Fibroblast of villous mesenchyme (primary cell): ENCODE measurements at regions not wholly inside any gene's neighbourhood (a gene's known extent, or its start where the extent isn't known, plus 50 kb on each side); places are given as distances from the start of the nearest gene placed in this dataset.

ENCODE experiments used
- DNase-seq: peaks from one replicate; pipeline ENCODE4 v3.0.0-alpha.2; 2010; ENCODE audit warnings: low read depth
- H3K4me3 ChIP-seq: 2 replicates; pipeline ENCODE4 v1.5.1; 2011; ENCODE audit warnings: low read depth, mild to moderate bottlenecking, low read length
- TF ChIP-seq, protein P1 (sequence below): IDR thresholded peaks from 2 replicates; pipeline ENCODE4 v1.5.1; 2012; ENCODE audit warnings: low read depth, mild to moderate bottlenecking, low read length; ENCODE audit not compliant: insufficient read depth

DNA sequence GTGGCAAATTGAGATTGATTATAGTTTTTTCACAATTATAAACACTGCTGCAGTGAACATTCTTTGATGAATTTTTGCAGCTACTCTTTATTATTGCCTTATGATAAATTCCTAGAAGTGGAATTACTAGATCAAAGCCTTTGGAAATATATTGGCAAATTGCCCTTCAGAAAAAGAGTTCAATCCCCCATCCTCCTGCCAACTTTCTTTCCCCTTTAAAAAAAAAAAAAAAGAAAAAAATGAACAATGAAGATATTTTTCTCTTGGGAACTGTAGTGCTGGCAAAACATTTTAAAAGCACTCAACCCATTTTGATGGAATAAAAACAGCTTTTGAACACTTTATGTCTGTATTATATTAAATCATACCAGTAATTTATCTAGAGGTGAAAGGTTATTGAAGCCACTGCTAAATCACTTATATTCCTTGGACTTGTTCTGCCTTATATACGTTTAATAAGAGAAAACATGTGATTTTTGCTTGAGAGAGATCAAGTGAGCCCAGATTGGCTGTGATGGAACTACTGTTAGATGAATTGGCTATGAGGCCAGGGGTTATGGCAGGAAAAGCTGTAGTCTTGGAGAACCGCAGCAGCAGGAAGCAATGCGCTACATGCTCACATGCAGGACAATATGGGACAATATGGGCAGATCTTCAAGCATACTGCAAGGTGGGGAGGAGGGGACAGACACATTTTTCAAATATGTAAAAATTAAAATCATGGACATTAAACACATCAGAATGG, 212.8 kb upstream of the C2CD4B start:
- TF ChIP-seq, protein P1, sequence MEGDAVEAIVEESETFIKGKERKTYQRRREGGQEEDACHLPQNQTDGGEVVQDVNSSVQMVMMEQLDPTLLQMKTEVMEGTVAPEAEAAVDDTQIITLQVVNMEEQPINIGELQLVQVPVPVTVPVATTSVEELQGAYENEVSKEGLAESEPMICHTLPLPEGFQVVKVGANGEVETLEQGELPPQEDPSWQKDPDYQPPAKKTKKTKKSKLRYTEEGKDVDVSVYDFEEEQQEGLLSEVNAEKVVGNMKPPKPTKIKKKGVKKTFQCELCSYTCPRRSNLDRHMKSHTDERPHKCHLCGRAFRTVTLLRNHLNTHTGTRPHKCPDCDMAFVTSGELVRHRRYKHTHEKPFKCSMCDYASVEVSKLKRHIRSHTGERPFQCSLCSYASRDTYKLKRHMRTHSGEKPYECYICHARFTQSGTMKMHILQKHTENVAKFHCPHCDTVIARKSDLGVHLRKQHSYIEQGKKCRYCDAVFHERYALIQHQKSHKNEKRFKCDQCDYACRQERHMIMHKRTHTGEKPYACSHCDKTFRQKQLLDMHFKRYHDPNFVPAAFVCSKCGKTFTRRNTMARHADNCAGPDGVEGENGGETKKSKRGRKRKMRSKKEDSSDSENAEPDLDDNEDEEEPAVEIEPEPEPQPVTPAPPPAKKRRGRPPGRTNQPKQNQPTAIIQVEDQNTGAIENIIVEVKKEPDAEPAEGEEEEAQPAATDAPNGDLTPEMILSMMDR, result no peak
- H3K4me3 ChIP-seq, result no peak overlapping the region
- DNase-seq, result no peak

DNA sequence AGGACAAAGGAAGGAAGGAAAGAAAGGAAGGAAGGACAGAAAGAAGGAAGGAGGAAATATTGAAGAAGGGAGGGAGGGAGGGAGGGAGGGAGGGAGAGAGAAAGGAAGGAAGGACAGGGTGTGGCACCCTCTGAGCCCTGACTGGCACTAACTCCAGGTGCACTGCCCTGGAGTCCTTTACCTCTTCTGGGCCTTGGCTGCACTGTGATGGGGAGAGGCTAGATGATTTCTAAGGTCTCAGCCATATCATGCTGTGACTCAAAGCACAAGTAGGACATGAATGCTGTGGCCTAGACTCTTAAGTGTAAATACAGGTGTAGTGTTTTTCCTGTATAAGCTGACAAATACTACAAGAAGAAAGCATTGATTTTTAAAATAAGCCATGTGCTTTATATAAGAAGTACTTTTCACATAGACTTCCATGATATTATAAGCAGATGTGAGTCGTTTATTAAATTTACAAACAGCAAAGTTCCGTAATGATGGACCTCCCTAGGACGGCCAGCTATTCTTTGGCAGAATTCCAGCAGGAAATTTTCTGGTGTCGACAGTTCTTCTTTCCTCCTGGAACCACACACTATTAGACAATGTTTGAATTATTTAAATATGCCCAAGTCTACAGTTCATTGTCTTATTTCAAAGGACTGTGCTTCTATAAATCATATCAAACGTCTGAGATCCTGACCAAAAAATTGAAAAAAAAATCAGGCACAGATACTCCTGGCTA, 213.8 kb upstream of the C2CD4B start:
- H3K4me3 ChIP-seq, result no peak overlapping the region
- TF ChIP-seq, protein P1, result no peak
- DNase-seq, result no peak

DNA sequence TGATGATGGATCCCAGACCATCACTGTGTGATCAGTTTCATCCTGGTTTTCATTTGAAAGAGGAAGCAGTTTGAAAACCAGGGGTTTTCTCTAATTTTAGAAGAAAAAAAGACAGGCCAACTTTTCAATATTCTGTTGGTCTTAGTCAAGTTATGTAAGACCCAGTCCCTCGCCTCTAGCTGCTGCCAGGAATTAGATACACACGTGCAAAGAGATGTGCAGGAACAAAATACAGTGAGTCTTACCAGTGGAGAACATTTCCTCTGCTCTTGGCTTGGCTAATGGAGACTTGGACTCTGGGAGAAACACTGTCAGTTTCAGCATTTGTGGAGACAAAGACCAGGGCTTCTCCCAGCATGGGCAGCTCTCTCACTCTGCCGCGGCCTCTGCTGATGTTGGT, 214.9 kb upstream of the C2CD4B start:
- no peak for DNase-seq
- H3K4me3 ChIP-seq, result no peak overlapping the region
- TF ChIP-seq, protein P1, result no peak

DNA sequence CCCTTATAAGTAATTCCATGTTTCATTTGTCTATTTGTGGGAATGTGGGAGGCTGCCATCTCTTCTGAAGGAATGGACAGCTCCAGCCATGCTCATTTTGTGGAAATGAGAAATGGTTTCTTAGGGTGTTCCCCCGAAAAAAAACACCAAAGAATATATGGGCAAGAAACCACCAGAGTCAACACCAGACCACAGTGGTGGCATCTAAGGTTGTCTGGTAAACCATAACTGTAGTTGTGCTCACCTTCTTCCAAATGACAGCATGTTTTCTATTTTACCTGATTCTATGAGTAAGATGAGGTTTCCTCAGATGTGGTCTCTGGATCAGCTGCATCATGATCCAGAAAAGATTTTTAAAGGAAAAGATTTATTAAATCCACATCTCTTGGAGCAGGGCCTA, 217.0 kb upstream of the C2CD4B start:
- TF ChIP-seq, protein P1, result no peak
- H3K4me3 ChIP-seq, result no peak overlapping the region
- DNase-seq, result no peak

DNA sequence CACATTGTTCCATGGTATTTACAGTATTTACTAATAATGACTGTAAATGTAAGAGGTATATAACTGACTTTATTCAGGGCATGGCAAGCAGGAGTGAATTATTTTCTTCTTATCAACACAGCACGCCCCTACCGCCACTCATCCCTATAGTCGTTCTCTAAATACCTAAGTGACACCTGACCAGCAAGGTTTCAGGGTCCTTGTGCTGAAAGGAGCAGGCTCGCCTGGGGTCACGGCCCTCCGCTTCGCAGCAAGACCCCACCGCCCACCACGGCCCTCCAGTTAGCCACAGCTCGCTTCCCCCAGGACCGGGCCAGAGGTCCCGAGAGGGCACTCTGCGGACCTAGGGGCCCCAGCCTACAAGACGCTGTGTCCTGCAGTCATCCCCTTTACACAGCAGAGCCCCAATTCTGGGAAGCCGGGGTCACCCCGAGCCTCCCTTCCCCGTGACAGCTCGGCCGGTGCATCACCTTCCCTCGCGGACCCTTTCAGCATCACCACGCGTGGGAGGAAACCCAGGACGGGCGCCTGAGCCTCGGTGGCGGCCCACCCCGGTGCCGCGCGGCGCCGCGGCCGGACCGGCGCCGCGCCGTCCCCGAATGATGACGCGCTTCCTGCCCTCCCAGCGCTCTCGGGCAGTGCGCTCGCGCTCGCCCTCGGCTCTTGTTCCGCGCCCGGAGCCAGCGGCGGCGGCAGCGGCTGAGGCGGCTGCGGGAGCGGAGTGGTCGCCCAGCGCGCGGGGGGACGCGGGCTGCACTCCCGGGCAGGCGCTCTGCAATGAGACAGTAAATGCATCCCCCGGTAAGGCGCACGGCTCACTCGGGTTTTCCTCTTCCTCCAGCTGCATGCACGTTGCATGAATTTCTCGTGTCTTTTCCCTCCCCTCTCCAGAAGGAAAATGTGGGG, 225.1 kb upstream of the C2CD4B start, which contains the start of gene TLN2:
TSS of gene TLN2 (plus strand) at position 666 of the 906 bp plus-strand sequence.
- peak; percentile 78 for DNase-seq
- TF ChIP-seq, protein P1, result no peak
- H3K4me3 ChIP-seq, result peak within 1 kb of the TSS; percentile 98

DNA sequence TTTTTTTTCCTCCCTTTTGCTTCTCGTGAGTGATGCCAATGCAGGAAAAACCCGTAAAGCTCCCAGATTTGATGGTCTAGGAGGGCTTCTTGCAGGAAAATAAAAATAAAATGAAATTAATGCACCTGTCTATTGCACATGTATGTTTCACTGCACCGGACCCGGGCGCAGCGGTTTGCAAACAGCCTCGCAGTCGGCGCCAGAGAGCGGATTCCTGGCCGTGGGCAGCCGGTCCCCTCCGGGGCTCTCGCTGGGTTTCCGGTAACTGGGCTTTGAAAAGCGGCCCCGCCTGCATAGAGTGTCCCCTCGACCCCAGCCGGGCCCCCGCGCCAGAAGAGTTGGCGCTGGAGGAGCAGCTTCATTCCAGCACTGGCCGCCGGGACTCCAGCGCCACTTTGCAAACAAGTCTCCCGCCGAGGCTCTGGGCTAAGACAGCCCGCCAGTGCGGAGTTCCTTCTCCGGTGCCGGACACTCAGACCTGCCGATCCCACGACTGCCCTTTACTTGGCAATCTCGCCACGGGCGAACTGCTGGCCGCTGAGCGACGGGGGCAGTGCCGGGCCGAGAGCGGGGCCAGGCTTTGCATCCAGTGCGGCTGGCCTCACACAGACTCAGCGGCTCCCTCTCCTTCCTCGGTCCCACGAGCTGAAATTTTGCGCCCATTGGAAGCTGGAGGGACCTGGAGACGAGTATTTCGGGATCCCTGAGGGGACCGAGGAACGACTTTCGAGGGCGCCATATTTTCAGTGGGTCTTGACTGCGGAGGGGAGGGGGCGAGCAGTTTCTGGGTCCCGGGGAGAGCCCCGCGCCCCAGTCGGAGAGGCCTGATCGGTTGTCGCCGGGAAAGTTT, 225.9 kb upstream of the C2CD4B start:
- peak overlapping the region; percentile 98 for H3K4me3 ChIP-seq
- DNase-seq, result peak; percentile 59
- TF ChIP-seq, protein P1, result no peak
